IPS-20b (cell line): ENCODE measurements at regions not wholly inside any gene's neighbourhood (a gene's known extent, or its start where the extent isn't known, plus 50 kb on each side); places are given as distances from the start of the nearest gene placed in this dataset.

ENCODE experiments used
- H3K27ac ChIP-seq: one replicate; pipeline ENCODE4 v1.5.1; 2013; ENCODE audit warnings: low read length
- H3K27me3 ChIP-seq: 2 replicates; pipeline ENCODE4 v1.6.1; 2013; ENCODE audit warnings: mild to moderate bottlenecking, low read length, inconsistent platforms; ENCODE audit not compliant: insufficient read depth
- H3K36me3 ChIP-seq: 2 replicates; pipeline ENCODE4 v1.6.1; 2013; ENCODE audit warnings: low read depth, mild to moderate bottlenecking, inconsistent platforms, low read length, moderate library complexity; ENCODE audit not compliant: insufficient read depth
- H3K4me1 ChIP-seq: 2 replicates; pipeline ENCODE4 v1.6.1; 2013; ENCODE audit warnings: mild to moderate bottlenecking, control low read depth, inconsistent platforms, low read length, moderate library complexity; ENCODE audit not compliant: insufficient read depth
- H3K4me3 ChIP-seq: 2 replicates; pipeline ENCODE4 v1.5.1; 2013; ENCODE audit warnings: mild to moderate bottlenecking, low read length, inconsistent platforms
- H3K9ac ChIP-seq: 2 replicates; pipeline ENCODE4 v1.6.1; 2013; ENCODE audit warnings: low read depth, mild to moderate bottlenecking, inconsistent platforms, low read length, moderate library complexity
- H3K9me3 ChIP-seq: 2 replicates; pipeline ENCODE4 v1.6.1; 2013; ENCODE audit warnings: mild to moderate bottlenecking, low read depth, low read length, inconsistent platforms; ENCODE audit not compliant: insufficient read depth

- Histone ChIP-seq H3K4me1 (no peaks in the 10 kb centered on the region), H3K4me3 (no peak overlapping the region), H3K9me3 (no peaks in the 10 kb centered on the region), H3K27ac (no peak overlapping the region), H3K27me3 (no peaks in the 10 kb centered on the region), H3K36me3 (no peaks in the 10 kb centered on the region), H3K9ac (no peak overlapping the region)
Observed at GRCh38 chr22:35010543-35010942, 55.4 kb upstream of the ISX start.

GRCh38 chr22:35014812-35015211, 51.1 kb upstream of the ISX start:
- no peak overlapping the region for H3K27ac ChIP-seq
- no peaks in the 10 kb centered on the region for H3K4me1 ChIP-seq
- no peak overlapping the region for H3K9ac ChIP-seq
- no peaks in the 10 kb centered on the region for H3K9me3 ChIP-seq
- H3K27me3 ChIP-seq: no peaks in the 10 kb centered on the region
- H3K4me3 ChIP-seq: no peak overlapping the region
- no peaks in the 10 kb centered on the region for H3K36me3 ChIP-seq
